ENCODE measurements at regions not wholly inside any gene's neighbourhood (a gene's known extent, or its start where the extent isn't known, plus 50 kb on each side); places are given as distances from the start of the nearest gene placed in this dataset.

DNA sequence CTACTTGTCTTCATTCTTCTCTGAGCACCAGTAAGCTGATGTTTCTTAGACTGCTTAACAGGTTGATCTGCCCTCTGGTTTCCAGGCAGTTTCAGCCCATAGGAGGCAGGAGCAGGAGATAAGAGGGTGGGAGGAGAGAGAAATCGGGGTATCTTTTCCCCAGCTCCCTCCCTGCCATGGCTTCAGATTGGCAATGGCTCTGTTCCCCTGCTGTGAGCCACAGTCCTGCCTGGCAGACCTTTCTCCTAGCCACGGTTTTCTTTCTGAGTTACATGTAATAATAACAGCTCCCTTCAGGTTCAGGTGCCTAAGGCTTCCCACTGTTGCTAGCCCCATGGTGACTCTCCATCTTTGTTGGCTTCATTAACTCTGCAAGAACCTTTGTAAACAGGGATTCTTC, 115.3 kb downstream of the CD83 start:
- ATAC-seq (ENCODE audit: insufficient read depth, low FRiP score) (no peak), DNase-seq (no peak)
- WGBS, 2 donors = 89 to 100% methylated on average over 2 of the region's 2 CpGs
- Histone ChIP-seq H3K36me3 (ENCODE audit: control insufficient read depth in 4 of 4, insufficient read depth in 4 of 4, low read length in 4 of 4) (no peaks in the 10 kb centered on the region), H3K9me3 (ENCODE audit: control insufficient read depth in 4 of 4, insufficient read depth in 3 of 4, low read length in 3 of 4) (no peaks in the 10 kb centered on the region), H3K4me1 (ENCODE audit: control insufficient read depth in 5 of 5, insufficient read depth in 5 of 5, low read length in 5 of 5) (peaks cover 0 to 1% (median 0%) of the 10 kb centered on the region in 5 donors), H3K4me3 (no peak overlapping the region), H3K9ac (ENCODE audit: insufficient read depth in 1 of 2, low read length in 2 of 2) (no peak overlapping the region), H3K27ac (ENCODE audit: low read depth in 1 of 2, low read length in 1 of 2) (no peak overlapping the region), H3K27me3 (ENCODE audit: control insufficient read depth in 3 of 3, insufficient read depth in 3 of 3, low read length in 2 of 3) (no peaks in the 10 kb centered on the region)
- TF ChIP-seq CTCF (IDR thresholded peaks at IDR 0.05; ENCODE audit: control extremely low read depth, extremely low read depth) = no peak

DNA sequence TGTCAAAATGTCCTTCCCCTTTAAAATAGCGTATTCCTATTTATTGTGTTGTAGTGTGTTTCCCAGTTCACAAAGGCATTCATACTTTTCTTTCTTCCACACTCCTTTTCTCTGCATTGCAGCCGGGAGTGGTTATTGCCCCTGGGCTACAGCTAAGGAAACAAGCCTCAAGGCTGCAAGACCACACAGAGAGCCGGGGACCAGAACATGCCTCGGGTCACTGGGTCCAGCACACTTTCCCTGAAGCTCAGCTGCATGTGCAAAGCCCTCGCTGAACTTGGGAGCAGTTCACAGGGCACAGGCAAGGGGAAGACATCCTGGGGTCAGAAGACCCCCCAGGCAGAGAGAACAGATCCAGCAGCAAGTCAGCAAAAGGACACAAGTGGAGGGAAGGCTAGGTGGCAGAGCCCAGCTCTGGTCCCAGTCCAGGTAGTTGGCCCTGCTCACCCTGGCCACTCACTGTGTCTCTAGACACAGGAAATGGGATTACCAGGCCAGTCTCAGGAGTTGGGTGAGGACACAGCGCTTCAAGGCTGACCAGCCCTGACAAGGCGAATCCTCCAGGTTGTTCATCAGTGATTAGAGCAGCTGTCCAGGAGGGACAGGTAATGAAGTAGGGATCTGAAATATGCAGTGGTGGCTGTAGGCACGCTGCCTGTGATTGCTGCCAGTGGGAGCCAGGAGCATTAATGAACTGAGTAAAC, 118.2 kb downstream of the CD83 start:
- Histone ChIP-seq H3K9me3 (ENCODE audit: control insufficient read depth in 4 of 4, insufficient read depth in 3 of 4, low read length in 3 of 4) (no peaks in the 10 kb centered on the region), H3K9ac (ENCODE audit: insufficient read depth in 1 of 2, low read length in 2 of 2) (no peak overlapping the region), H3K27ac (ENCODE audit: low read depth in 1 of 2, low read length in 1 of 2) (no peak overlapping the region), H3K27me3 (ENCODE audit: control insufficient read depth in 3 of 3, insufficient read depth in 3 of 3, low read length in 2 of 3) (no peaks in the 10 kb centered on the region), H3K4me1 (ENCODE audit: control insufficient read depth in 5 of 5, insufficient read depth in 5 of 5, low read length in 5 of 5) (no peaks in the 10 kb centered on the region), H3K36me3 (ENCODE audit: control insufficient read depth in 4 of 4, insufficient read depth in 4 of 4, low read length in 4 of 4) (no peaks in the 10 kb centered on the region), H3K4me3 (no peak overlapping the region)
- no peak for TF ChIP-seq CTCF (IDR thresholded peaks at IDR 0.05; ENCODE audit: control extremely low read depth, extremely low read depth)
- no peak for ATAC-seq (ENCODE audit: insufficient read depth, low FRiP score)
- no peak for DNase-seq
- 94 to 96% methylated on average over 8 of the region's 8 CpGs for WGBS, 2 donors

GRCh38 chr6:14239097-14239496, 121.5 kb downstream of the CD83 start:
- no peak overlapping the region for H3K9ac ChIP-seq (ENCODE audit: insufficient read depth in 1 of 2, low read length in 2 of 2)
- no peak for TF ChIP-seq CTCF (IDR thresholded peaks at IDR 0.05; ENCODE audit: control extremely low read depth, extremely low read depth)
- no peaks in the 10 kb centered on the region for H3K9me3 ChIP-seq (ENCODE audit: control insufficient read depth in 4 of 4, insufficient read depth in 3 of 4, low read length in 3 of 4)
- H3K27me3 ChIP-seq (ENCODE audit: control insufficient read depth in 3 of 3, insufficient read depth in 3 of 3, low read length in 2 of 3) = no peaks in the 10 kb centered on the region
- no peaks in the 10 kb centered on the region for H3K36me3 ChIP-seq (ENCODE audit: control insufficient read depth in 4 of 4, insufficient read depth in 4 of 4, low read length in 4 of 4)
- no peak overlapping the region for H3K4me3 ChIP-seq
- no peaks in the 10 kb centered on the region for H3K4me1 ChIP-seq (ENCODE audit: control insufficient read depth in 5 of 5, insufficient read depth in 5 of 5, low read length in 5 of 5)
- 98% methylated on average over 2 of the region's 2 CpGs for WGBS, 2 donors
- no peak overlapping the region for H3K27ac ChIP-seq (ENCODE audit: low read depth in 1 of 2, low read length in 1 of 2)
- no peak for DNase-seq
- no peak for ATAC-seq (ENCODE audit: insufficient read depth, low FRiP score)
